ENCODE measurements at regions not wholly inside any gene's neighbourhood (a gene's known extent, or its start where the extent isn't known, plus 50 kb on each side); places are given as distances from the start of the nearest gene placed in this dataset.
"Not testable (repeated sequence)": the region's sequence is repeated elsewhere in the genome, so short reads cannot be mapped to it uniquely, and the experiment has no call there.

DNA sequence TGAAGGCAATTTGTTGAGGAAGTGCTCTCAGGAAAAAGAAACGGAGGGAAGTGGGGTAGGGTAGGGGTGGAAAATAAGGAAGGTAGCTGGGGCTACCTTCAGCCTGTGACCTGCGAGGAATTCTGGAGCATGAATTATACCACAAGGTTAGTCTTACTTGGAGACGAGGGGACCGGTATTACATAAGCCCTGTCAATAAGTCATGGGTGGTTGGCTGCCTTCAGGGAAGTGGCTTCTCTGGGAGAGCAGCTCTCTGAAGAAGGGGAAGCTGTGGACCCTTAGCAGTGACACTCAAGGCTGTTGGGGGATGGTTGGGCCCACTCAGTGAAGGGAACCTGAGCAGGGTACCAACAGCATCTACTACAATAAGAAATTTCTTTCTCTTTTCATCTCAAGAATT, 111.3 kb downstream of the TNFSF18 start:
- POLR2A ChIA-PET = interaction anchor here (0.6 kb wide), 1 partner anchor 841 kb away, joined by 3 read pairs; no protein-coding TSS in a partner anchor
- H3K27me3 ChIP-seq (ENCODE audit: control insufficient read depth, insufficient read depth, low read length) = no peaks in the 10 kb centered on the region
- H3K9me3 ChIP-seq (ENCODE audit: control insufficient read depth, insufficient read depth, low read length) = no peaks in the 10 kb centered on the region
- H3K27ac ChIP-seq (ENCODE audit: low read depth, low read length) = no peak overlapping the region
- CTCF ChIA-PET = no interaction called here
- DNase-seq (ENCODE audit: low read depth, low spot score) = no peak
- no peak overlapping the region for H3K4me3 ChIP-seq (ENCODE audit: low read depth, low read length)
- TF ChIP-seq, protein P1, sequence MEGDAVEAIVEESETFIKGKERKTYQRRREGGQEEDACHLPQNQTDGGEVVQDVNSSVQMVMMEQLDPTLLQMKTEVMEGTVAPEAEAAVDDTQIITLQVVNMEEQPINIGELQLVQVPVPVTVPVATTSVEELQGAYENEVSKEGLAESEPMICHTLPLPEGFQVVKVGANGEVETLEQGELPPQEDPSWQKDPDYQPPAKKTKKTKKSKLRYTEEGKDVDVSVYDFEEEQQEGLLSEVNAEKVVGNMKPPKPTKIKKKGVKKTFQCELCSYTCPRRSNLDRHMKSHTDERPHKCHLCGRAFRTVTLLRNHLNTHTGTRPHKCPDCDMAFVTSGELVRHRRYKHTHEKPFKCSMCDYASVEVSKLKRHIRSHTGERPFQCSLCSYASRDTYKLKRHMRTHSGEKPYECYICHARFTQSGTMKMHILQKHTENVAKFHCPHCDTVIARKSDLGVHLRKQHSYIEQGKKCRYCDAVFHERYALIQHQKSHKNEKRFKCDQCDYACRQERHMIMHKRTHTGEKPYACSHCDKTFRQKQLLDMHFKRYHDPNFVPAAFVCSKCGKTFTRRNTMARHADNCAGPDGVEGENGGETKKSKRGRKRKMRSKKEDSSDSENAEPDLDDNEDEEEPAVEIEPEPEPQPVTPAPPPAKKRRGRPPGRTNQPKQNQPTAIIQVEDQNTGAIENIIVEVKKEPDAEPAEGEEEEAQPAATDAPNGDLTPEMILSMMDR (IDR thresholded peaks at IDR 0.05; ENCODE audit: low read depth, low read length) = no peak

DNA sequence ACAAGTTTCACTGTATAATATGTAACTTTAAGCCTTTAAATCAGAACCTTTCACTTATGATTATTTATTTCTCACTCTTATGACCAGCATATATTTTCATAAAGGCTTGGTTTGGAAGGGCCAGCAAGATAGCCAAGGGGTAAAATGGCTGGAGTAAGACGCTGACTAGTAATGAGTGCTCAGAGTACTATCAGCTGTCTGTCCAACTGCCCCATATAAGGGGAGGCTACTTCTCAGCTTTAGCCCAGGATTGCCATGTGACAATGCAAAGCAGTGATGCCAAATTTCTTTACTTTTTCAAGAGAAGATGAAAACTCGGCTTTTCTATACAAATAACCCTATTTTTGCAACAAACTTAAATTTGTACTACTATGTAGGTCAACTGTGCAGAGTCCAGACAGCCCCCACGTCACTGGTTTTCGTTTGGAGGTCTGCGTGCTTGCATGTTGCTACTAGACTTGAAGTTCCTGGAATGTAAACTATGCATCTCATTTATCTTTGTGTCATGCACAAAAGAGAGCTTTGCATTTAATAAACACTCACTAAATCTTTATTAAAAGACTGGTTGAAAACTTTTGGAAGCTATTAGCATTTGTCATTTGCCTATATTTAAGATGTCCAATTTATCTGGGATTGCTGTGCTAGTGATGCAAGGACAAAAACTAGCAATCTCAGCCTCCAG, 110.4 kb downstream of the TNFSF18 start:
- H3K27ac ChIP-seq (ENCODE audit: low read depth, low read length) = peak overlapping the region; percentile 60
- CTCF ChIA-PET = interaction anchor here (1.3 kb wide), 1 partner anchor 262 kb away, joined by 3 read pairs; no protein-coding TSS in a partner anchor

DNA sequence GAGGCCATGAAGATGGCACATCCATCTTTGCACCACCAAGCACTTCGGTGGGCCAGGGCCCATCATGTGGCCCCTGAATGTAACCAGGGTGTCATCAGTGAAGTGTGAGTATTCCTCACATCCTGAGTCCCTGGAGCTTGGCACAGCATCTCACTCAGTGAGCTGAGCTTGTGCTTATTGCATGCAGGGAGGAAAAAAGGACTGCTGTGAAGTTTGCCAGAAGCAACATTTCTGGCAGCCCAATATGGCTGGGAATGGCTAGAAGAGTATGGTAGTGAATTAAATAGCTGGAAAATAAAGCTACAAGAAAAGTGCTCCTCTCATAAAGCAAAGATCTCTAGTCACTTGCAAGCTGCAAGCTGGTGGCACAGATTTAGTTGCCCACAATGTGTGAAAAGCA, 109.3 kb downstream of the TNFSF18 start:
- no peaks in the 10 kb centered on the region for H3K9me3 ChIP-seq (ENCODE audit: control insufficient read depth, insufficient read depth, low read length)
- POLR2A ChIA-PET = interaction anchor here (1.2 kb wide), 1 partner anchor 9 kb away, joined by 3 read pairs; no protein-coding TSS in a partner anchor
- no peak overlapping the region for H3K4me3 ChIP-seq (ENCODE audit: low read depth, low read length)
- peak overlapping the region; percentile 60 for H3K27ac ChIP-seq (ENCODE audit: low read depth, low read length)
- H3K27me3 ChIP-seq (ENCODE audit: control insufficient read depth, insufficient read depth, low read length) = no peaks in the 10 kb centered on the region
- TF ChIP-seq, protein P1 (IDR thresholded peaks at IDR 0.05; ENCODE audit: low read depth, low read length) = no peak
- no peak for DNase-seq (ENCODE audit: low read depth, low spot score)
- CTCF ChIA-PET = no interaction called here

More for the DNA sequence above, 110.4 kb downstream of the TNFSF18 start:
- H3K9me3 ChIP-seq (ENCODE audit: control insufficient read depth, insufficient read depth, low read length) = no peaks in the 10 kb centered on the region
- POLR2A ChIA-PET = interaction anchor here (0.6 to 1.5 kb wide), 4 partner anchors 10 to 81 kb away, joined by 4 to 7 read pairs (median 6); no protein-coding TSS in a partner anchor
- TF ChIP-seq, protein P1 (IDR thresholded peaks at IDR 0.05; ENCODE audit: low read depth, low read length) = no peak
- no peaks in the 10 kb centered on the region for H3K27me3 ChIP-seq (ENCODE audit: control insufficient read depth, insufficient read depth, low read length)
- H3K4me3 ChIP-seq (ENCODE audit: low read depth, low read length) = no peak overlapping the region
- DNase-seq (ENCODE audit: low read depth, low spot score) = no peak

DNA sequence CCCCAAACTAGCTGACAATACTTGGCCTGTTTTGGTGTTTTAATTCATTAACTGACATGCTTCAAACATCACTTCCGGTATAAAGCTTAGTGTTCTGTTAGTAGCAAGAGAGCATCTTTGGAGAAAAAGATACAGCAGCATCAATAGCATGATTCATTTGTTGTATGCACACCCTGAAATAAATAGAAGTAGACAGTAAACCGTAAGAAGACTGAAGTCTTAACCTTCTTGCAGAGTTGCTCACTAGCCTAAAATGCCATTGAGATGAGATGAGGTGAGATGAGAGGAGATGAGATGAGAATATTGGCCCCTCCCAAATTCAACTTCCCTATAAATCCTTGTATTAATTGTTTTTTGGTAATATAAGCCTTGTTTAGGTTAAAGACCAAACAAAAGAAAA, 108.8 kb downstream of the TNFSF18 start:
- no peaks in the 10 kb centered on the region for H3K27me3 ChIP-seq (ENCODE audit: control insufficient read depth, insufficient read depth, low read length)
- TF ChIP-seq, protein P1 (IDR thresholded peaks at IDR 0.05; ENCODE audit: low read depth, low read length) = no peak
- H3K4me3 ChIP-seq (ENCODE audit: low read depth, low read length) = no peak overlapping the region
- no peak overlapping the region for H3K27ac ChIP-seq (ENCODE audit: low read depth, low read length)
- POLR2A ChIA-PET = interaction anchor here (1.2 kb wide), 1 partner anchor 8 kb away, joined by 3 read pairs; no protein-coding TSS in a partner anchor
- no peaks in the 10 kb centered on the region for H3K9me3 ChIP-seq (ENCODE audit: control insufficient read depth, insufficient read depth, low read length)
- no peak for DNase-seq (ENCODE audit: low read depth, low spot score)
- CTCF ChIA-PET = no interaction called here

DNA sequence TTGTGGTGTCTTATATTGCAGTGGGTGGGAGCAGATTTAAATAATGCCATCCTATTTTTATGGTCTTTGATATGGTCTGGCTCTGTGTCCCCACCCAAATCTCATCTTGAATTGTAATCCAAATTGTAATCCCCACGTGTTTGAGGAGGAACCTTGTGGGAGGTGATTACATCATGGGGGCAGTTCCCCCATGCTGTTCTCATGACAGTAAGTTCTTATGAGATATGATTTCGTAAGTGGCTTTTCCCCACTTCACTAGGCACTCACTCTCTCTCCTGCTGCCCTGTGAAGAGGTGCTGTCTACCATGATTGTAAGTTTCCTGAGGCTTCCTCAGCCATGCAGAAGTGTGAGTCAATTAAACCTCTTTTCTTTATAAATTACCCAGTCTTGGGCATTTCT, 107.6 kb downstream of the TNFSF18 start:
- H3K27me3 ChIP-seq (ENCODE audit: control insufficient read depth, insufficient read depth, low read length); POLR2A ChIA-PET; CTCF ChIA-PET; H3K9me3 ChIP-seq (ENCODE audit: control insufficient read depth, insufficient read depth, low read length); H3K27ac ChIP-seq (ENCODE audit: low read depth, low read length); DNase-seq (ENCODE audit: low read depth, low spot score); H3K4me3 ChIP-seq (ENCODE audit: low read depth, low read length): not testable (repeated sequence)
